ENCODE measurements at regions not wholly inside any gene's neighbourhood (a gene's known extent, or its start where the extent isn't known, plus 50 kb on each side); places are given as distances from the start of the nearest gene placed in this dataset.
"Not testable (repeated sequence)": the region's sequence is repeated elsewhere in the genome, so short reads cannot be mapped to it uniquely, and the experiment has no call there.

DNA sequence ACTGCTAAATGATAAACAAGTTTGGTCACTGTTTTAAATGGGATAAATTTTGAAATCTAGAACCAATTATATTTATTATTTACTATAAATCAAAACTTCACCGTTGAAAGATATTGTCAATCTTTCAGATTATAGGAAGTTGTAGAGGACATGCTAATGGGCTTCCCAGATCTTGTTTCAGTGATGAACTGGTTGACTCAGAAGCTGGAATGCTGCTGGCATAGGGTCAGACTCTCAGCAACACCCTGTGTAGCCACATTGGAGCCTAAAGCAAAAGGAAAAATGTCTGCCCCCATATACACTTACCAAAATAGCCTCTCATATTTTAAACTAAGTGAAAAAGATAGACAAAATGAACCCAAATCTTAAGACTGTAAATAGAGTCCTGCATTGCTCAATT lies 916.9 kb upstream of the SOX9 start:
- 91% methylated on average over 1 of the region's 1 CpG for WGBS
- Histone ChIP-seq H3K36me3 (no peaks in the 10 kb centered on the region), H3K4me1 (no peaks in the 10 kb centered on the region), H3K27me3 (no peaks in the 10 kb centered on the region), H3K27ac (replicated peaks in 1 of 4) (no peak overlapping the region), H3K4me3 (no peak overlapping the region), H3K9me3 (no peaks in the 10 kb centered on the region)
- DNase-seq (ENCODE audit: extremely low spot score), result no peak
- TF ChIP-seq EP300 (IDR thresholded peaks at IDR 0.05) (no peak), POLR2AphosphoS5 (IDR thresholded peaks at IDR 0.05) (no peak), POLR2A (IDR thresholded peaks at IDR 0.05; ENCODE audit: low read depth) (no peak)
- TF ChIP-seq, protein P1, sequence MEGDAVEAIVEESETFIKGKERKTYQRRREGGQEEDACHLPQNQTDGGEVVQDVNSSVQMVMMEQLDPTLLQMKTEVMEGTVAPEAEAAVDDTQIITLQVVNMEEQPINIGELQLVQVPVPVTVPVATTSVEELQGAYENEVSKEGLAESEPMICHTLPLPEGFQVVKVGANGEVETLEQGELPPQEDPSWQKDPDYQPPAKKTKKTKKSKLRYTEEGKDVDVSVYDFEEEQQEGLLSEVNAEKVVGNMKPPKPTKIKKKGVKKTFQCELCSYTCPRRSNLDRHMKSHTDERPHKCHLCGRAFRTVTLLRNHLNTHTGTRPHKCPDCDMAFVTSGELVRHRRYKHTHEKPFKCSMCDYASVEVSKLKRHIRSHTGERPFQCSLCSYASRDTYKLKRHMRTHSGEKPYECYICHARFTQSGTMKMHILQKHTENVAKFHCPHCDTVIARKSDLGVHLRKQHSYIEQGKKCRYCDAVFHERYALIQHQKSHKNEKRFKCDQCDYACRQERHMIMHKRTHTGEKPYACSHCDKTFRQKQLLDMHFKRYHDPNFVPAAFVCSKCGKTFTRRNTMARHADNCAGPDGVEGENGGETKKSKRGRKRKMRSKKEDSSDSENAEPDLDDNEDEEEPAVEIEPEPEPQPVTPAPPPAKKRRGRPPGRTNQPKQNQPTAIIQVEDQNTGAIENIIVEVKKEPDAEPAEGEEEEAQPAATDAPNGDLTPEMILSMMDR (IDR thresholded peaks at IDR 0.05), result no peak
- intact Hi-C loops (cut with DNase I), result no loop called here

GRCh38 chr17:71205951-71206350 lies 914.9 kb upstream of the SOX9 start:
- WGBS, result 95% methylated on average over 3 of the region's 5 CpGs
- H3K4me1 ChIP-seq; DNase-seq (ENCODE audit: extremely low spot score); intact Hi-C loops (cut with DNase I); H3K27me3 ChIP-seq; H3K36me3 ChIP-seq; H3K9me3 ChIP-seq; H3K4me3 ChIP-seq; H3K27ac ChIP-seq (replicated peaks in 1 of 4): not testable (repeated sequence)

DNA sequence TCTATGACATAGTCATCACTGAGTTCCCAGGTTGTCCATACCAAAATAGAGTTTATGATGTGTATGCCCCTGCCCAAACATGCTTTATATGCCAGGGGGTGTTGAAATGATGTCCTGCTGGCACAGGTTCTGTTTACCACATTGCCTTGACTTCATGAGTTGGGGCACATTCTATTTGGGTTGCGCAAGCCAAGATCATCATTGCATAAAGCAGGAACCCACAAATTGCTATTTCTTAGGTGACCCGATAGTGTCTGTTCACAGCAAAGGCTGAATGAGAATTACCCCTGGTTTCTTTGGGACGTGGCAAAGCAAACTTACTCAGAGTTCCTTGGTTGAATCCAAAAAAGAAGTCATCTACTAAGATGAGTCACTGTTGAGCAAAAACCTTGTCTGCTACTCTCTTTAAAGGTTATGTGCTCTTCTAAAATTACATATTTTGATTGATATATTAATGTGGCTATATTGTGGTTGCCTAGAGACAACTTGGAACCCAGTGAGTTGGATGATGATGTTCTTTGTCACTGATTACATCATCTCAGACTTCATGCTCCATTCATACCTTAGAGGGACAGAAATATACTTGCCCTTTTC lies 912.6 kb upstream of the SOX9 start:
- Histone ChIP-seq H3K9me3 (no peaks in the 10 kb centered on the region), H3K36me3 (no peaks in the 10 kb centered on the region), H3K4me3 (no peak overlapping the region), H3K4me1 (no peaks in the 10 kb centered on the region), H3K27ac (replicated peaks in 1 of 4) (no peak overlapping the region), H3K27me3 (no peaks in the 10 kb centered on the region)
- intact Hi-C loops (cut with DNase I), result no loop called here
- WGBS, result 93% methylated on average over 3 of the region's 3 CpGs
- DNase-seq (ENCODE audit: extremely low spot score), result no peak
- no peak for TF ChIP-seq EP300 (IDR thresholded peaks at IDR 0.05)
- TF ChIP-seq, protein P1 (IDR thresholded peaks at IDR 0.05), result no peak
- no peak for TF ChIP-seq POLR2AphosphoS5 (IDR thresholded peaks at IDR 0.05)
- no peak for TF ChIP-seq POLR2A (IDR thresholded peaks at IDR 0.05; ENCODE audit: low read depth)

DNA sequence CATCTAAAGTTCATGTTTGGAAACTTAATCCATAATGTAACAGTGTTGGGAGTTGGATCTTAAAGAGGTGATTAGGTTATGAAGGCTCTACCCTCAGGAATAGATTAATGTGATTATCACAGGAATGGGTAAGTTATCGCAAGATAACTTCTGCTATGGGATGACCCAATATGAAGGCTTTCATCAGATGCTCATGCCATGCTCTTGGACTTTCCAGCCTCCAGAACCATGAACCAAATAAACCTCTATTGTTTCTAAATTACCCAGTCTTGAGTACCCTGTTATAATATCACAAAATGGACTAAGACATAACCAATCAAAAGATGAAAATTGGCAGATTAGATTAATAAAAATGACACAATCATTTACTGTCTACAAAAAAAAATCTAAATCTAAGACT lies 906.9 kb upstream of the SOX9 start:
- H3K9me3 ChIP-seq, result peaks cover 0 to 5% (median 0%) of the 10 kb centered on the region in 4 donors
- no peaks in the 10 kb centered on the region for H3K4me1 ChIP-seq
- intact Hi-C loops (cut with DNase I), result no loop called here
- H3K27me3 ChIP-seq, result no peaks in the 10 kb centered on the region
- TF ChIP-seq, protein P1 (IDR thresholded peaks at IDR 0.05), result no peak
- TF ChIP-seq POLR2A (IDR thresholded peaks at IDR 0.05; ENCODE audit: low read depth) (no peak), EP300 (IDR thresholded peaks at IDR 0.05) (no peak), POLR2AphosphoS5 (IDR thresholded peaks at IDR 0.05) (no peak)
- H3K36me3 ChIP-seq, result no peaks in the 10 kb centered on the region
- no peak for DNase-seq (ENCODE audit: extremely low spot score)
- no peak overlapping the region for H3K27ac ChIP-seq (replicated peaks in 1 of 4)
- no peak overlapping the region for H3K4me3 ChIP-seq
- WGBS, result 90% methylated on average over 1 of the region's 1 CpG

GRCh38 chr17:71217769-71218168 lies 903.1 kb upstream of the SOX9 start:
- WGBS, result 92% methylated on average over 2 of the region's 2 CpGs
- H3K27ac ChIP-seq (replicated peaks in 1 of 4), result no peak overlapping the region
- no peaks in the 10 kb centered on the region for H3K36me3 ChIP-seq
- H3K27me3 ChIP-seq, result no peaks in the 10 kb centered on the region
- peaks cover 0 to 5% (median 0%) of the 10 kb centered on the region in 4 donors for H3K9me3 ChIP-seq
- H3K4me1 ChIP-seq, result no peaks in the 10 kb centered on the region
- TF ChIP-seq, protein P1 (IDR thresholded peaks at IDR 0.05), result no peak
- TF ChIP-seq POLR2A (IDR thresholded peaks at IDR 0.05; ENCODE audit: low read depth) (no peak), EP300 (IDR thresholded peaks at IDR 0.05) (no peak), POLR2AphosphoS5 (IDR thresholded peaks at IDR 0.05) (no peak)
- intact Hi-C loops (cut with DNase I), result no loop called here
- DNase-seq (ENCODE audit: extremely low spot score), result no peak
- no peak overlapping the region for H3K4me3 ChIP-seq
